IMR-90 (cell line): ENCODE measurements at regions not wholly inside any gene's neighbourhood (a gene's known extent, or its start where the extent isn't known, plus 50 kb on each side); places are given as distances from the start of the nearest gene placed in this dataset.

ENCODE experiments used
- ATAC-seq: fragments of 200-7000 bp; cut with Tn5 transposase; 2 replicates; pipeline ENCODE4 v1.9.1; 2020; ENCODE audit warnings: low read depth, mild to moderate bottlenecking, moderate library complexity
- BruUV-seq: library from RNA; stranded (reverse); fragments of 400-500 nt; replicated peaks from 2 replicates; lab custom pipeline; 2021; lab: Mats Ljungman, UMichigan
- CTCF ChIA-PET: fragments of 300-600 bp; formaldehyde crosslinking; extraction: SDS; loops from one replicate; lab custom pipeline; 2021; ENCODE audit warnings: antibody characterized with exemption; lab: Yijun Ruan, JAX
- POLR2A ChIA-PET: fragments of 300-600 bp; sonication (Branson Sonifier 250); formaldehyde crosslinking; loops from one replicate; lab custom pipeline; 2022; ENCODE audit warnings: antibody characterized with exemption; ENCODE audit not compliant: unreplicated experiment; lab: Charles Lee
- DNase-seq: peaks from one replicate; pipeline ENCODE4 v3.0.0; 2013
- H2AFZ ChIP-seq: replicated peaks from 2 replicates; pipeline ENCODE3; 2013; ENCODE audit warnings: low read length, mild to moderate bottlenecking; ENCODE audit not compliant: poor library complexity
- H2AK5ac ChIP-seq: 2 replicates; pipeline ENCODE4 v1.6.1; 2013; ENCODE audit warnings: low read depth, low read length, inconsistent platforms
- H2AK9ac ChIP-seq: replicated peaks from 2 replicates; pipeline ENCODE3; 2013; ENCODE audit warnings: mild to moderate bottlenecking, low read depth, low read length, moderate library complexity; ENCODE audit not compliant: poor library complexity
- H2BK120ac ChIP-seq: 2 replicates; pipeline ENCODE4 v1.6.1; 2013; ENCODE audit warnings: low read depth, low read length, inconsistent platforms
- H2BK15ac ChIP-seq: 3 replicates; pipeline ENCODE4 v1.6.1; 2013; ENCODE audit warnings: low read depth, low read length, inconsistent platforms
- H2BK20ac ChIP-seq: 2 replicates; pipeline ENCODE4 v1.6.1; 2013; ENCODE audit warnings: low read depth, mild to moderate bottlenecking, inconsistent platforms, low read length, moderate library complexity
- H2BK5ac ChIP-seq: 2 replicates; pipeline ENCODE4 v1.6.1; 2013; ENCODE audit warnings: mild to moderate bottlenecking, low read depth, low read length, inconsistent platforms; ENCODE audit not compliant: poor library complexity, severe bottlenecking
- H3K14ac ChIP-seq: replicated peaks from 2 replicates; pipeline ENCODE4 v1.6.1; 2013; ENCODE audit warnings: low read depth, low read length, inconsistent platforms
- H3K18ac ChIP-seq: 2 replicates; pipeline ENCODE4 v1.6.1; 2013; ENCODE audit warnings: low read depth, low read length, control low read depth
- H3K23ac ChIP-seq: 2 replicates; pipeline ENCODE4 v1.6.1; 2013; ENCODE audit warnings: low read depth, low read length, inconsistent platforms
- H3K27ac ChIP-seq: 2 replicates; pipeline ENCODE4 v1.5.1; 2013; ENCODE audit warnings: mild to moderate bottlenecking, control low read depth, low read length; ENCODE audit not compliant: insufficient read depth
- H3K27me3 ChIP-seq: 2 replicates; pipeline ENCODE4 v1.6.1; 2013; ENCODE audit warnings: low read length; ENCODE audit not compliant: control insufficient read depth, insufficient read depth
- H3K36me3 ChIP-seq: 2 replicates; pipeline ENCODE4 v1.6.1; 2013; ENCODE audit warnings: low read length, mixed read lengths; ENCODE audit not compliant: control insufficient read depth, insufficient read depth
- H3K4ac ChIP-seq: 2 replicates; pipeline ENCODE4 v1.6.1; 2013; ENCODE audit warnings: low read depth, low read length, inconsistent platforms
- H3K4me1 ChIP-seq: 2 replicates; pipeline ENCODE4 v1.6.1; 2013; ENCODE audit warnings: low read length, mixed read lengths; ENCODE audit not compliant: control insufficient read depth, insufficient read depth
- H3K4me2 ChIP-seq: 2 replicates; pipeline ENCODE4 v1.6.1; 2013; ENCODE audit warnings: low read depth, mild to moderate bottlenecking, control low read depth, low read length, moderate library complexity
- H3K4me3 ChIP-seq: 2 replicates; pipeline ENCODE4 v1.5.1; 2013; ENCODE audit warnings: low read depth, mild to moderate bottlenecking, control low read depth, low read length, moderate library complexity; ENCODE audit not compliant: insufficient read depth
- H3K56ac ChIP-seq: 2 replicates; pipeline ENCODE4 v1.6.1; 2013; ENCODE audit warnings: low read length, inconsistent platforms; ENCODE audit not compliant: insufficient read depth; ENCODE audit errors: extremely low read depth
- H3K79me1 ChIP-seq, 2 experiments: 2 replicates each; pipeline ENCODE4 v1.6.1; 2013; ENCODE audit warnings: low read length in 2 of 2, inconsistent platforms in 1 of 2, low read depth in 1 of 2
- H3K9ac ChIP-seq: 2 replicates; pipeline ENCODE4 v1.6.1; 2013; ENCODE audit warnings: low read depth, low read length, control low read depth
- H3K9me1 ChIP-seq: 2 replicates; pipeline ENCODE4 v1.6.1; 2013; ENCODE audit warnings: low read length, inconsistent platforms; ENCODE audit not compliant: insufficient read depth
- H3K9me3 ChIP-seq: 2 replicates; pipeline ENCODE4 v1.6.1; 2013; ENCODE audit warnings: low read length; ENCODE audit not compliant: control insufficient read depth, insufficient read depth
- H4K20me1 ChIP-seq: 2 replicates; pipeline ENCODE4 v1.6.1; 2013; ENCODE audit warnings: low read length, inconsistent platforms; ENCODE audit not compliant: insufficient read depth
- H4K5ac ChIP-seq: 2 replicates; pipeline ENCODE4 v1.6.1; 2013; ENCODE audit warnings: mild to moderate bottlenecking, low read depth, low read length, control low read depth
- H4K8ac ChIP-seq, 2 experiments: 2 replicates each; pipeline ENCODE4 v1.6.1; 2013; ENCODE audit warnings: low read depth in 2 of 2, low read length in 2 of 2, control low read depth in 1 of 2, inconsistent platforms in 1 of 2
- H4K91ac ChIP-seq: 2 replicates; pipeline ENCODE4 v1.6.1; 2013; ENCODE audit warnings: low read depth, low read length, inconsistent platforms; ENCODE audit not compliant: insufficient read depth
- BHLHE40 ChIP-seq: fragments of 150-350 bp; IDR thresholded peaks from 2 replicates; pipeline ENCODE4 v1.6.1; 2016; ENCODE audit warnings: mild to moderate bottlenecking, low read depth, low read length
- CEBPB ChIP-seq: IDR thresholded peaks from 2 replicates; pipeline ENCODE4 v1.6.1; 2012; ENCODE audit warnings: low read depth, low read length, improper control_type of control experiment
- CHD1 ChIP-seq: IDR thresholded peaks from 2 replicates; pipeline ENCODE4 v1.6.1; 2012; ENCODE audit warnings: low read depth, low read length, improper control_type of control experiment
- ELK1 ChIP-seq: fragments of 150-350 bp; IDR thresholded peaks from 2 replicates; pipeline ENCODE4 v1.6.1; 2016; ENCODE audit warnings: low read depth, mild to moderate bottlenecking, low read length, moderate library complexity, borderline replicate concordance
- FOS ChIP-seq: fragments of 150-350 bp; IDR thresholded peaks from 2 replicates; pipeline ENCODE4 v1.6.1; 2016; ENCODE audit warnings: low read depth, low read length
- MAFK ChIP-seq: IDR thresholded peaks from 2 replicates; pipeline ENCODE4 v1.6.1; 2012; ENCODE audit warnings: low read depth, low read length, improper control_type of control experiment
- MAZ ChIP-seq: IDR thresholded peaks from 2 replicates; pipeline ENCODE4 v1.6.1; 2012; ENCODE audit warnings: low read depth, mild to moderate bottlenecking, low read length, improper control_type of control experiment, moderate library complexity, borderline replicate concordance
- MXI1 ChIP-seq: IDR thresholded peaks from 2 replicates; pipeline ENCODE4 v1.6.1; 2012; ENCODE audit warnings: low read depth, mild to moderate bottlenecking, low read length, moderate library complexity, borderline replicate concordance
- NFE2L2 ChIP-seq: fragments of 150-350 bp; IDR thresholded peaks from 2 replicates; pipeline ENCODE4 v1.6.1; 2016; ENCODE audit warnings: low read depth, mild to moderate bottlenecking, low read length
- POLR2A ChIP-seq: IDR thresholded peaks from 2 replicates; pipeline ENCODE4 v1.6.1; 2012; ENCODE audit warnings: mild to moderate bottlenecking, low read depth, low read length
- RAD21 ChIP-seq: IDR thresholded peaks from 2 replicates; pipeline ENCODE4 v1.6.1; 2012; ENCODE audit warnings: low read length, improper control_type of control experiment
- RCOR1 ChIP-seq: IDR thresholded peaks from 2 replicates; pipeline ENCODE4 v1.6.1; 2012; ENCODE audit warnings: mild to moderate bottlenecking, low read length, improper control_type of control experiment; ENCODE audit not compliant: insufficient replicate concordance
- RFX5 ChIP-seq: IDR thresholded peaks from 2 replicates; pipeline ENCODE4 v1.8.0; 2012; ENCODE audit warnings: low read depth, mild to moderate bottlenecking, low read length, moderate library complexity
- SMC3 ChIP-seq: fragments of 150-350 bp; IDR thresholded peaks from 2 replicates; pipeline ENCODE4 v1.6.1; 2016; ENCODE audit warnings: low read depth, mild to moderate bottlenecking, antibody characterized with exemption, low read length, moderate library complexity
- WGBS, 2 experiments: methylation state at CpG; one replicate each; pipeline versions ENCODE4 v1.1.5 to v1.1.7; 2013; ENCODE audit warnings: missing lambda C conversion rate in 2 of 2; ENCODE audit not compliant: insufficient read length in 1 of 2; ENCODE audit errors: extremely low coverage in 2 of 2; 5-methylcytosine and 5-hydroxymethylcytosine counted together
- dilution Hi-C: fragments of 300-500 bp; cut with HindIII; formaldehyde crosslinking; loops from one replicate; pipeline ENCODE4 v1.14.3; 2018; ENCODE audit warnings: low sequenced_read_pairs; ENCODE audit not compliant: unreplicated experiment
- in situ Hi-C: fragments of 300-500 bp; cut with MboI; formaldehyde crosslinking; loops from 3 replicates; pipeline ENCODE4 v1.14.3; 2019; ENCODE audit warnings: low sequenced_read_pairs, inconsistent platforms, mixed read lengths
- intact Hi-C: fragments of 100-400 bp; cut with micrococcal nuclease; formaldehyde crosslinking; loops from 2 replicates; pipeline ENCODE4 v1.10.0; 2022
- TF ChIP-seq, protein P1 (sequence below): fragments of 150-350 bp; IDR thresholded peaks from 2 replicates; pipeline ENCODE4 v1.6.1; 2017; ENCODE audit warnings: mild to moderate bottlenecking, antibody characterized with exemption, low read length, low read depth
- TF ChIP-seq, protein P2 (sequence below): conservative IDR thresholded peaks from 2 replicates; pipeline ENCODE4 v1.5.1; 2012; ENCODE audit warnings: mild to moderate bottlenecking, low read depth, low read length, improper control_type of control experiment

- H3K56ac ChIP-seq, result no peak overlapping the region
- ATAC-seq, result no peak
- no peak overlapping the region for H3K9ac ChIP-seq
- TF ChIP-seq RCOR1 (no peak), SMC3 (no peak), CEBPB (no peak), ELK1 (no peak), RAD21 (no peak), BHLHE40 (no peak), MAFK (no peak), RFX5 (no peak), FOS (no peak), CHD1 (no peak), MAZ (no peak), POLR2A (no peak), NFE2L2 (no peak), MXI1 (no peak)
- TF ChIP-seq, protein P1, sequence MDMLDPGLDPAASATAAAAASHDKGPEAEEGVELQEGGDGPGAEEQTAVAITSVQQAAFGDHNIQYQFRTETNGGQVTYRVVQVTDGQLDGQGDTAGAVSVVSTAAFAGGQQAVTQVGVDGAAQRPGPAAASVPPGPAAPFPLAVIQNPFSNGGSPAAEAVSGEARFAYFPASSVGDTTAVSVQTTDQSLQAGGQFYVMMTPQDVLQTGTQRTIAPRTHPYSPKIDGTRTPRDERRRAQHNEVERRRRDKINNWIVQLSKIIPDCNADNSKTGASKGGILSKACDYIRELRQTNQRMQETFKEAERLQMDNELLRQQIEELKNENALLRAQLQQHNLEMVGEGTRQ, result no peak
- TF ChIP-seq, protein P2, sequence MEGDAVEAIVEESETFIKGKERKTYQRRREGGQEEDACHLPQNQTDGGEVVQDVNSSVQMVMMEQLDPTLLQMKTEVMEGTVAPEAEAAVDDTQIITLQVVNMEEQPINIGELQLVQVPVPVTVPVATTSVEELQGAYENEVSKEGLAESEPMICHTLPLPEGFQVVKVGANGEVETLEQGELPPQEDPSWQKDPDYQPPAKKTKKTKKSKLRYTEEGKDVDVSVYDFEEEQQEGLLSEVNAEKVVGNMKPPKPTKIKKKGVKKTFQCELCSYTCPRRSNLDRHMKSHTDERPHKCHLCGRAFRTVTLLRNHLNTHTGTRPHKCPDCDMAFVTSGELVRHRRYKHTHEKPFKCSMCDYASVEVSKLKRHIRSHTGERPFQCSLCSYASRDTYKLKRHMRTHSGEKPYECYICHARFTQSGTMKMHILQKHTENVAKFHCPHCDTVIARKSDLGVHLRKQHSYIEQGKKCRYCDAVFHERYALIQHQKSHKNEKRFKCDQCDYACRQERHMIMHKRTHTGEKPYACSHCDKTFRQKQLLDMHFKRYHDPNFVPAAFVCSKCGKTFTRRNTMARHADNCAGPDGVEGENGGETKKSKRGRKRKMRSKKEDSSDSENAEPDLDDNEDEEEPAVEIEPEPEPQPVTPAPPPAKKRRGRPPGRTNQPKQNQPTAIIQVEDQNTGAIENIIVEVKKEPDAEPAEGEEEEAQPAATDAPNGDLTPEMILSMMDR, result no peak
- in situ Hi-C loops, result no loop called here
- H3K36me3 ChIP-seq, result no peaks in the 10 kb centered on the region
- no peak overlapping the region for H3K27ac ChIP-seq
- H3K79me1 ChIP-seq, result no peaks in the 10 kb centered on the region
- H2BK15ac ChIP-seq, result no peak overlapping the region
- no peaks in the 10 kb centered on the region for H3K9me3 ChIP-seq
- no peak overlapping the region for H3K4me3 ChIP-seq
- H2BK5ac ChIP-seq, result no peak overlapping the region
- BruUV-seq, result no TSS peak
- no peak overlapping the region for H2AK5ac ChIP-seq
- ChIA-PET POLR2A (no interaction called here), CTCF (no interaction called here)
- no peaks in the 10 kb centered on the region for H3K27me3 ChIP-seq
- no peak overlapping the region for H4K91ac ChIP-seq
- no peaks in the 10 kb centered on the region for H3K9me1 ChIP-seq
- WGBS, 2 experiments, result no CpG with 5 or more reads among the region's 3 CpGs
- no peak overlapping the region for H2BK20ac ChIP-seq
- H3K23ac ChIP-seq, result no peak overlapping the region
- H4K20me1 ChIP-seq, result no peaks in the 10 kb centered on the region
- intact Hi-C loops, result no loop called here
- dilution Hi-C loops, result no loop called here
- H2AFZ ChIP-seq, result no peak overlapping the region
- no peak overlapping the region for H3K14ac ChIP-seq
- no peak overlapping the region for H2AK9ac ChIP-seq
- no peaks in the 10 kb centered on the region for H3K4me1 ChIP-seq
- no peak overlapping the region for H3K4ac ChIP-seq
- no peak overlapping the region for H3K18ac ChIP-seq
- H4K5ac ChIP-seq, result no peak overlapping the region
- DNase-seq, result no peak
- no peak overlapping the region for H2BK120ac ChIP-seq
- no peak overlapping the region for H4K8ac ChIP-seq
- no peak overlapping the region for H3K4me2 ChIP-seq
Observed at GRCh38 chr13:76538004-76538403, 348.2 kb downstream of the KCTD12 start.
